GM23338 (cell line): ENCODE measurements at regions not wholly inside any gene's neighbourhood (a gene's known extent, or its start where the extent isn't known, plus 50 kb on each side); places are given as distances from the start of the nearest gene placed in this dataset.

ENCODE experiments used
- ATAC-seq: fragments of 200-7000 bp; cut with Tn5 transposase; 3 replicates; pipeline ENCODE4 v1.9.1; 2020
- DNase-seq: peaks from one replicate; pipeline ENCODE4 v3.0.0-alpha.2; 2015; ENCODE audit warnings: low spot score
- H2AFZ ChIP-seq: fragments of 200-600 bp; sonication (generic); 2 replicates; pipeline ENCODE4 v1.8.0; 2016; ENCODE audit warnings: antibody characterized with exemption, mild to moderate bottlenecking, moderate library complexity
- H3F3A ChIP-seq: fragments of 200-600 bp; sonication (generic); replicated peaks from 2 replicates; pipeline ENCODE4 v1.8.0; 2017; ENCODE audit warnings: antibody characterized with exemption, mixed run types, low read depth
- H3K27ac ChIP-seq: fragments of 200-600 bp; sonication (generic); 2 replicates; pipeline ENCODE4 v1.6.1; 2016; ENCODE audit warnings: low read depth
- H3K27me3 ChIP-seq: fragments of 200-600 bp; sonication (generic); 2 replicates; pipeline ENCODE4 v1.8.0; 2016; ENCODE audit warnings: mild to moderate bottlenecking, mixed run types, moderate library complexity; ENCODE audit not compliant: insufficient read depth
- H3K36me3 ChIP-seq: fragments of 200-600 bp; sonication (generic); 2 replicates; pipeline ENCODE4 v1.8.0; 2016; ENCODE audit warnings: mild to moderate bottlenecking; ENCODE audit not compliant: insufficient read depth
- H3K4me1 ChIP-seq: fragments of 200-600 bp; sonication (generic); 2 replicates; pipeline ENCODE4 v1.8.0; 2016; ENCODE audit warnings: mild to moderate bottlenecking, moderate library complexity; ENCODE audit not compliant: insufficient read depth
- H3K4me2 ChIP-seq: fragments of 200-600 bp; sonication (generic); 2 replicates; pipeline ENCODE4 v1.7.1; 2017; ENCODE audit warnings: mixed run types
- H3K4me3 ChIP-seq: fragments of 200-600 bp; sonication (generic); 2 replicates; pipeline ENCODE4 v1.6.1; 2016; ENCODE audit warnings: mixed run types
- H3K79me2 ChIP-seq: fragments of 200-600 bp; sonication (generic); replicated peaks from 2 replicates; pipeline ENCODE4 v1.8.0; 2017; ENCODE audit warnings: mild to moderate bottlenecking; ENCODE audit not compliant: insufficient read depth
- H3K9me2 ChIP-seq: fragments of 200-600 bp; sonication (generic); 2 replicates; pipeline ENCODE4 v1.8.0; 2017; ENCODE audit not compliant: insufficient read depth
- H4K20me1 ChIP-seq: fragments of 200-600 bp; sonication (generic); replicated peaks from 2 replicates; pipeline ENCODE4 v1.8.0; 2017; ENCODE audit warnings: mild to moderate bottlenecking; ENCODE audit not compliant: insufficient read depth
- H3K27ac Mint-ChIP-seq: 2 replicates; pipeline ENCODE4 v1.8.0; 2020; ENCODE audit warnings: inconsistent platforms, mild to moderate bottlenecking, moderate library complexity, mixed read lengths
- H3K27me3 Mint-ChIP-seq: 3 replicates; pipeline ENCODE4 v1.8.0; 2022; ENCODE audit warnings: low read depth, mild to moderate bottlenecking, moderate library complexity, mixed read lengths, inconsistent platforms; ENCODE audit not compliant: insufficient read depth, poor library complexity
- H3K36me3 Mint-ChIP-seq: 3 replicates; pipeline ENCODE4 v1.8.0; 2021; ENCODE audit warnings: low read depth, mild to moderate bottlenecking, inconsistent platforms, moderate library complexity, mixed read lengths
- H3K4me1 Mint-ChIP-seq: 3 replicates; pipeline ENCODE4 v1.8.0; 2020; ENCODE audit warnings: mild to moderate bottlenecking, inconsistent platforms, mixed read lengths
- H3K4me3 Mint-ChIP-seq: 3 replicates; pipeline ENCODE4 v1.8.0; 2021; ENCODE audit warnings: moderate library complexity, mild to moderate bottlenecking, inconsistent platforms, mixed read lengths
- H3K9me3 Mint-ChIP-seq: 3 replicates; pipeline ENCODE4 v1.8.0; 2020; ENCODE audit warnings: moderate library complexity, mild to moderate bottlenecking, inconsistent platforms, mixed read lengths
- CREB1 ChIP-seq: fragments of 250-450 bp; sonication (Bioruptor Pico); IDR thresholded peaks from 2 replicates; pipeline ENCODE4 v1.5.0; 2020; ENCODE audit warnings: low read depth, mild to moderate bottlenecking, moderate library complexity
- CTCF ChIP-seq, 2 experiments: fragments of 200-600 bp in 1 of 2; sonication (generic) in 1 of 2; conservative IDR thresholded peaks; 2 replicates each; pipeline versions ENCODE4 v1.5.1 to v1.6.1; 2016 to 2017; ENCODE audit warnings: antibody characterized with exemption in 2 of 2, low read depth in 2 of 2, mild to moderate bottlenecking in 2 of 2, moderate library complexity in 1 of 2
- ETS1 ChIP-seq: IDR thresholded peaks from 2 replicates; pipeline ENCODE4 v1.6.1; 2016; ENCODE audit warnings: antibody characterized with exemption
- EZH2 ChIP-seq: fragments of 200-600 bp; sonication (generic); IDR thresholded peaks from one replicate; pipeline ENCODE4 v1.8.0; 2017; ENCODE audit warnings: antibody characterized with exemption, mild to moderate bottlenecking, low read depth; ENCODE audit not compliant: unreplicated experiment
- EZH2phosphoT487 ChIP-seq: fragments of 200-600 bp; sonication (generic); IDR thresholded peaks from one replicate; pipeline ENCODE4 v1.8.1; 2018; ENCODE audit warnings: antibody characterized with exemption; ENCODE audit not compliant: unreplicated experiment
- JUNB ChIP-seq: IDR thresholded peaks from one replicate; pipeline ENCODE4 v1.6.1; 2016; ENCODE audit warnings: antibody characterized with exemption; ENCODE audit not compliant: unreplicated experiment
- NANOG ChIP-seq: IDR thresholded peaks from 2 replicates; pipeline ENCODE4 v1.6.1; 2016; ENCODE audit warnings: antibody characterized with exemption, borderline replicate concordance
- POLR2AphosphoS5 ChIP-seq: IDR thresholded peaks from 2 replicates; pipeline ENCODE4 v1.6.1; 2016; ENCODE audit warnings: antibody characterized with exemption, low read depth
- REST ChIP-seq: IDR thresholded peaks from one replicate; pipeline ENCODE4 v1.6.1; 2018; ENCODE audit warnings: antibody characterized with exemption; ENCODE audit not compliant: unreplicated experiment
- STAT1 ChIP-seq: IDR thresholded peaks from one replicate; pipeline ENCODE4 v1.6.1; 2016; ENCODE audit warnings: antibody characterized with exemption; ENCODE audit not compliant: unreplicated experiment
- ZNF114 ChIP-seq: fragments of 250-450 bp; sonication (Bioruptor Pico); IDR thresholded peaks from 2 replicates; pipeline ENCODE4 v1.5.0; 2020; ENCODE audit warnings: mild to moderate bottlenecking, moderate library complexity
- ZNF331 ChIP-seq: fragments of 250-450 bp; sonication (Bioruptor Pico); IDR thresholded peaks from 2 replicates; pipeline ENCODE4 v1.5.0; 2020; ENCODE audit warnings: low read depth, mild to moderate bottlenecking, moderate library complexity

- no peaks in the 10 kb centered on the region for H3K79me2 ChIP-seq
- H3K4me2 ChIP-seq: no peak overlapping the region
- DNase-seq (no peak), ATAC-seq (no peak)
- H3F3A ChIP-seq: no peaks in the 10 kb centered on the region
- Mint-ChIP-seq H3K36me3 (no peaks in the 10 kb centered on the region), H3K27me3 (no peaks in the 10 kb centered on the region), H3K4me1 (no peaks in the 10 kb centered on the region), H3K27ac (no peak overlapping the region), H3K4me3 (no peak overlapping the region), H3K9me3 (no peaks in the 10 kb centered on the region)
- no peak overlapping the region for H3K27ac ChIP-seq
- no peaks in the 10 kb centered on the region for H3K36me3 ChIP-seq
- TF ChIP-seq POLR2AphosphoS5 (no peak), STAT1 (no peak), CREB1 (no peak), EZH2 (no peak), REST (no peak)
- no peaks in the 10 kb centered on the region for H3K9me2 ChIP-seq
- no peak overlapping the region for H2AFZ ChIP-seq
- H4K20me1 ChIP-seq: no peaks in the 10 kb centered on the region
- H3K4me3 ChIP-seq: no peak overlapping the region
- H3K4me1 ChIP-seq: no peaks in the 10 kb centered on the region
- 0 out of 2 replicates have a peak, but pooled peaks cover 4% of the 10 kb centered on the region for H3K27me3 ChIP-seq
These were observed 1085.9 kb downstream of the GATA3 start for GRCh38 chr10:9140373-9140772.

GRCh38 chr10:9147475-9147874 lies 1093.0 kb downstream of the GATA3 start:
- no peak overlapping the region for H3K4me2 ChIP-seq
- Mint-ChIP-seq H3K9me3 (no peaks in the 10 kb centered on the region; the same call in 2 of the 3 replicates), H3K4me3 (no peak overlapping the region), H3K36me3 (no peaks in the 10 kb centered on the region), H3K27ac (no peak overlapping the region), H3K4me1 (no peaks in the 10 kb centered on the region), H3K27me3 (no peaks in the 10 kb centered on the region)
- H3F3A ChIP-seq: no peaks in the 10 kb centered on the region
- H3K79me2 ChIP-seq: no peaks in the 10 kb centered on the region
- no peaks in the 10 kb centered on the region for H3K36me3 ChIP-seq
- no peak overlapping the region for H3K4me3 ChIP-seq
- no peaks in the 10 kb centered on the region for H3K4me1 ChIP-seq
- H4K20me1 ChIP-seq: no peaks in the 10 kb centered on the region
- no peak for DNase-seq
- no peak overlapping the region for H2AFZ ChIP-seq
- ATAC-seq: no peak
- H3K27ac ChIP-seq: no peak overlapping the region
- H3K27me3 ChIP-seq: 0 out of 2 replicates have a peak, but pooled peaks cover 4% of the 10 kb centered on the region
- H3K9me2 ChIP-seq: no peaks in the 10 kb centered on the region
- TF ChIP-seq ZNF114 (CRISPR knock-in tag) (no peak), JUNB (no peak), EZH2 (no peak), NANOG (no peak), CTCF (conservative IDR thresholded peaks at IDR 0.05; ENCODE audit: low read depth in 2 of 2) (no peak), POLR2AphosphoS5 (no peak), REST (no peak), EZH2phosphoT487 (no peak), ZNF331 (CRISPR knock-in tag) (no peak), STAT1 (no peak), ETS1 (no peak), CREB1 (no peak)
